Caco-2 (cell line): ENCODE measurements at regions not wholly inside any gene's neighbourhood (a gene's known extent, or its start where the extent isn't known, plus 50 kb on each side); places are given as distances from the start of the nearest gene placed in this dataset.

ENCODE experiments used
- BruUV-seq: library from RNA; stranded (reverse); fragments of 400-500 nt; replicated peaks from 2 replicates; lab custom pipeline; 2021; lab: Mats Ljungman, UMichigan
- CTCF ChIA-PET: fragments of 300-600 bp; sonication (Branson Sonifier 250); formaldehyde crosslinking; loops from one replicate; lab custom pipeline; 2022; ENCODE audit warnings: antibody characterized with exemption; lab: Charles Lee
- POLR2A ChIA-PET: fragments of 300-600 bp; sonication (Branson Sonifier 250); formaldehyde crosslinking; loops from one replicate; lab custom pipeline; 2022; ENCODE audit warnings: antibody characterized with exemption; lab: Charles Lee
- DNase-seq, 2 experiments: peaks; one replicate each; pipeline versions ENCODE4 v3.0.0 to v3.0.0-alpha.2; 2020 to 2022
- H3K27me3 ChIP-seq: replicated peaks from 2 replicates; pipeline ENCODE4 v1.6.0; 2011; ENCODE audit warnings: low read length; ENCODE audit not compliant: control insufficient read depth, insufficient read depth
- H3K36me3 ChIP-seq: 2 replicates; pipeline ENCODE4 v1.5.1; 2011; ENCODE audit warnings: low read length; ENCODE audit not compliant: control insufficient read depth, insufficient read depth
- H3K4me1 ChIP-seq: fragments of 250-450 bp; sonication (Bioruptor Pico); 2 replicates; pipeline ENCODE4 v1.5.1; 2020; ENCODE audit warnings: mild to moderate bottlenecking
- H3K4me3 ChIP-seq: 2 replicates; pipeline ENCODE4 v1.5.1; 2011; ENCODE audit warnings: low read depth, mild to moderate bottlenecking, control low read depth, low read length
- H3K9me3 ChIP-seq: fragments of 250-450 bp; sonication (Bioruptor Pico); 2 replicates; pipeline ENCODE4 v1.5.1; 2020; ENCODE audit warnings: mild to moderate bottlenecking, moderate library complexity
- H3K27ac Mint-ChIP-seq: one replicate; pipeline ENCODE4 v1.8.0; 2022; ENCODE audit warnings: mixed read lengths; ENCODE audit not compliant: unreplicated experiment
- H3K27me3 Mint-ChIP-seq: one replicate; pipeline ENCODE4 v1.8.0; 2022; ENCODE audit warnings: mixed read lengths; ENCODE audit not compliant: insufficient read depth, unreplicated experiment
- H3K36me3 Mint-ChIP-seq: one replicate; pipeline ENCODE4 v1.8.0; 2022; ENCODE audit warnings: mild to moderate bottlenecking, mixed read lengths; ENCODE audit not compliant: insufficient read depth, unreplicated experiment
- H3K4me1 Mint-ChIP-seq: one replicate; pipeline ENCODE4 v1.8.0; 2022; ENCODE audit warnings: low read depth, mixed read lengths; ENCODE audit not compliant: unreplicated experiment
- H3K4me3 Mint-ChIP-seq: one replicate; pipeline ENCODE4 v1.8.0; 2022; ENCODE audit warnings: mild to moderate bottlenecking, moderate library complexity, mixed read lengths; ENCODE audit not compliant: unreplicated experiment
- H3K9me3 Mint-ChIP-seq: one replicate; pipeline ENCODE4 v1.8.0; 2022; ENCODE audit warnings: mixed read lengths; ENCODE audit not compliant: unreplicated experiment
- intact Hi-C: fragments of 100-400 bp; cut with micrococcal nuclease; formaldehyde crosslinking; loops from one replicate; pipeline ENCODE4 v1.10.0; 2022; ENCODE audit not compliant: unreplicated experiment
- TF ChIP-seq, protein P1 (sequence below), 2 experiments: fragments of 200-600 bp in 1 of 2; IDR thresholded peaks; 1 replicate in 1 of 2; 2 replicates in 1 of 2; pipeline versions ENCODE4 v1.5.1 to v1.8.0; 2011 to 2022; ENCODE audit warnings: antibody characterized with exemption in 1 of 2, control low read depth in 1 of 2, inconsistent platforms in 1 of 2, low read depth in 1 of 2, low read length in 1 of 2, mild to moderate bottlenecking in 1 of 2, moderate library complexity in 1 of 2; ENCODE audit not compliant: insufficient read depth in 1 of 2, severe bottlenecking in 1 of 2, unreplicated experiment in 1 of 2

DNA sequence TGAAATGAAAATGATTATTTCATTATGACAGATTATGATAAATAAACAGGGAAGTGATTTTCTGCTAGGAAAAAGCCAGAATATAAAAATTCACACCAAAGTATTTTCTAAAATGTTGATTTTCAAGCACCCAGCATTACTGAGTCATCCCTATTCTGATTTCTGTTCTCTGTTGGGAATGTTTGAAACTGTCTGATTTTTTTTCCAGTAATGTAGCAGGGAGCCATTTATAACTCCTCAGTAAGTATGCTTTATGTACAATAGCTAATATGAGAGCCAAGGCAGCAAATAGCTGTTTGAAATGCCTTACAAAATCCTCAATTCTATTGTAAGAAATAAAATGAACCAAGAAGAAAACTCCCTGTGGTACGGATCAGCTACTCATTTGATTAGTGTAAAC, 471.7 kb upstream of the TYRP1 start:
- H3K4me3 ChIP-seq = no peak overlapping the region
- H3K36me3 ChIP-seq = no peaks in the 10 kb centered on the region
- BruUV-seq = no TSS peak
- Mint-ChIP-seq H3K9me3 (no peaks in the 10 kb centered on the region), H3K4me3 (no peak overlapping the region), H3K27me3 (no peaks in the 10 kb centered on the region), H3K27ac (no peak overlapping the region), H3K4me1 (no peaks in the 10 kb centered on the region), H3K36me3 (no peaks in the 10 kb centered on the region)
- CTCF ChIA-PET = no interaction called here
- TF ChIP-seq, protein P1, sequence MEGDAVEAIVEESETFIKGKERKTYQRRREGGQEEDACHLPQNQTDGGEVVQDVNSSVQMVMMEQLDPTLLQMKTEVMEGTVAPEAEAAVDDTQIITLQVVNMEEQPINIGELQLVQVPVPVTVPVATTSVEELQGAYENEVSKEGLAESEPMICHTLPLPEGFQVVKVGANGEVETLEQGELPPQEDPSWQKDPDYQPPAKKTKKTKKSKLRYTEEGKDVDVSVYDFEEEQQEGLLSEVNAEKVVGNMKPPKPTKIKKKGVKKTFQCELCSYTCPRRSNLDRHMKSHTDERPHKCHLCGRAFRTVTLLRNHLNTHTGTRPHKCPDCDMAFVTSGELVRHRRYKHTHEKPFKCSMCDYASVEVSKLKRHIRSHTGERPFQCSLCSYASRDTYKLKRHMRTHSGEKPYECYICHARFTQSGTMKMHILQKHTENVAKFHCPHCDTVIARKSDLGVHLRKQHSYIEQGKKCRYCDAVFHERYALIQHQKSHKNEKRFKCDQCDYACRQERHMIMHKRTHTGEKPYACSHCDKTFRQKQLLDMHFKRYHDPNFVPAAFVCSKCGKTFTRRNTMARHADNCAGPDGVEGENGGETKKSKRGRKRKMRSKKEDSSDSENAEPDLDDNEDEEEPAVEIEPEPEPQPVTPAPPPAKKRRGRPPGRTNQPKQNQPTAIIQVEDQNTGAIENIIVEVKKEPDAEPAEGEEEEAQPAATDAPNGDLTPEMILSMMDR (IDR thresholded peaks at IDR 0.05; ENCODE audit: insufficient read depth in 1 of 2, low read depth in 1 of 2, low read length in 1 of 2, severe bottlenecking in 1 of 2, unreplicated experiment in 1 of 2) = no peak
- POLR2A ChIA-PET = no interaction called here
- H3K9me3 ChIP-seq = no peaks in the 10 kb centered on the region
- no peaks in the 10 kb centered on the region for H3K4me1 ChIP-seq
- intact Hi-C loops = no loop called here
- DNase-seq = no peak
- no peaks in the 10 kb centered on the region for H3K27me3 ChIP-seq

DNA sequence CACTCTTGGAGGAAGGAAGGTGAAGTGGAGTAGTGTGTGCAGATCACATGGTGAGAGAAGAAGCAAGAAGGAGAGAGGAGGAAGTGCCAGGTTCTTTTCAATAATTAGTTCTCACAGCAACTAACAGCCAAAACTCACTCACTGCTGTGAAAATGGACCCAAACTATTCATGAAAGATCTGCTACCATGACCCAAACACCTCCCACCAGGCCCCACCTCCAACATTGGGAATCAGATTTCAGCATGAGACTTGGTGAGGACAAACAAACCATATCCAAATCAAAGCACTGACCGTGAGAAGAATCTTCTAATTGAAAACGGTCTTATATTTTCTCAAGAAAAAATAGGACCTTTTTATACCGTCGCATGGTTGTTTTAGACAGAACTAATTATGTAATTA, 468.7 kb upstream of the TYRP1 start:
- Histone ChIP-seq H3K4me3 (no peak overlapping the region), H3K9me3 (no peaks in the 10 kb centered on the region), H3K36me3 (no peaks in the 10 kb centered on the region), H3K4me1 (no peaks in the 10 kb centered on the region), H3K27me3 (no peaks in the 10 kb centered on the region)
- intact Hi-C loops = no loop called here
- H3K27me3 Mint-ChIP-seq = no peaks in the 10 kb centered on the region
- TF ChIP-seq, protein P1 (IDR thresholded peaks at IDR 0.05; ENCODE audit: insufficient read depth in 1 of 2, low read depth in 1 of 2, low read length in 1 of 2, severe bottlenecking in 1 of 2, unreplicated experiment in 1 of 2) = no peak
- H3K9me3 Mint-ChIP-seq = no peaks in the 10 kb centered on the region
- BruUV-seq = no TSS peak
- H3K27ac Mint-ChIP-seq = no peak overlapping the region
- ChIA-PET POLR2A (no interaction called here), CTCF (no interaction called here)
- H3K4me3 Mint-ChIP-seq = no peak overlapping the region
- H3K36me3 Mint-ChIP-seq = no peaks in the 10 kb centered on the region
- no peaks in the 10 kb centered on the region for H3K4me1 Mint-ChIP-seq
- no peak for DNase-seq

DNA sequence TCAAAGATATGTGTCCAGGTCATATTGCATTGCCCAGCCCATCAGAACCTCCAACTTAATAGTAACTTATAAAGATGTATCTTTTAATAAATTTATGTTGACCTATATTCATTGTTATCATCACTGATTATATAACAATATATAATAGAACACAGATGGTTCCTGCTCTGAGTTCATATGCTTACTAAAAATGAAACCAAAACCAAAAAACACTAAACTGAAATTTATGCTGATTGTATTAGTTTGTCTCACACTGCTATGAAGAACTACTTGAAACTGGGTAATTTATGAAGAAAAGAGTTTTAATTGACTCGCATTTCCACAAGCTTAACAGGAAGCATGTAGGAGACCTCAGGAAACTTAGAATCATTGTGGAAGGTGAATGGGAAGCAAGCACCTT, 462.5 kb upstream of the TYRP1 start:
- H3K27ac Mint-ChIP-seq = no peak overlapping the region
- no peaks in the 10 kb centered on the region for H3K9me3 Mint-ChIP-seq
- intact Hi-C loops = no loop called here
- CTCF ChIA-PET = no interaction called here
- TF ChIP-seq, protein P1 (IDR thresholded peaks at IDR 0.05; ENCODE audit: insufficient read depth in 1 of 2, low read depth in 1 of 2, low read length in 1 of 2, severe bottlenecking in 1 of 2, unreplicated experiment in 1 of 2) = no peak
- Histone ChIP-seq H3K4me1 (no peaks in the 10 kb centered on the region), H3K36me3 (no peaks in the 10 kb centered on the region), H3K4me3 (no peak overlapping the region), H3K27me3 (no peaks in the 10 kb centered on the region), H3K9me3 (no peaks in the 10 kb centered on the region)
- POLR2A ChIA-PET = interaction anchor here (0.5 kb wide), 1 partner anchor 261 kb away, joined by 3 read pairs; no protein-coding TSS in a partner anchor
- H3K4me3 Mint-ChIP-seq = no peak overlapping the region
- BruUV-seq = no TSS peak
- no peaks in the 10 kb centered on the region for H3K27me3 Mint-ChIP-seq
- no peak for DNase-seq
- H3K36me3 Mint-ChIP-seq = no peaks in the 10 kb centered on the region
- no peaks in the 10 kb centered on the region for H3K4me1 Mint-ChIP-seq
